GM18909 (cell line): ENCODE measurements at regions not wholly inside any gene's neighbourhood (a gene's known extent, or its start where the extent isn't known, plus 50 kb on each side); places are given as distances from the start of the nearest gene placed in this dataset.
"Not testable (repeated sequence)": the region's sequence is repeated elsewhere in the genome, so short reads cannot be mapped to it uniquely, and the experiment has no call there.

Experiments used
- ATAC-seq: cut with Tn5 transposase; IDR thresholded peaks from one replicate; pipeline ENCODE4 v1.9.1; 2021; ENCODE audit warnings: mild to moderate bottlenecking; ENCODE audit not compliant: unreplicated experiment, poor library complexity

- ATAC-seq: no peak
Measured at GRCh38 chr5:12679731-12680130, 775.5 kb upstream of the CTNND2 start.

- no peak for ATAC-seq
Measured at GRCh38 chr5:12675959-12676358, 771.7 kb upstream of the CTNND2 start.

- ATAC-seq: no peak
Measured at GRCh38 chr5:12672141-12672540, 767.9 kb upstream of the CTNND2 start.

GRCh38 chr5:12669326-12669725, 765.1 kb upstream of the CTNND2 start:
- ATAC-seq: no peak

- ATAC-seq: no peak
Measured at GRCh38 chr5:12668564-12668963, 764.3 kb upstream of the CTNND2 start.

GRCh38 chr5:12667818-12668217, 763.6 kb upstream of the CTNND2 start:
- ATAC-seq: not testable (repeated sequence)

GRCh38 chr5:12665772-12666171, 761.5 kb upstream of the CTNND2 start:
- not testable (repeated sequence) for ATAC-seq

- no peak for ATAC-seq
Measured at GRCh38 chr5:12662545-12663314, 758.5 kb upstream of the CTNND2 start.

- ATAC-seq: no peak
Measured at GRCh38 chr5:12661617-12662370, 757.5 kb upstream of the CTNND2 start.

GRCh38 chr5:12660279-12661107, 756.2 kb upstream of the CTNND2 start:
- not testable (repeated sequence) for ATAC-seq

- no peak for ATAC-seq
Measured at GRCh38 chr5:12659686-12660085, 755.4 kb upstream of the CTNND2 start.

GRCh38 chr5:12658871-12659446, 754.7 kb upstream of the CTNND2 start:
- no peak for ATAC-seq

- not testable (repeated sequence) for ATAC-seq
Measured at GRCh38 chr5:12657914-12658474, 753.7 kb upstream of the CTNND2 start.

- no peak for ATAC-seq
Measured at GRCh38 chr5:12655675-12656074, 751.4 kb upstream of the CTNND2 start.

- no peak for ATAC-seq
Measured at GRCh38 chr5:12652201-12652600, 748.0 kb upstream of the CTNND2 start.

GRCh38 chr5:12648558-12648957, 744.3 kb upstream of the CTNND2 start:
- ATAC-seq: no peak

GRCh38 chr5:12647613-12648012, 743.4 kb upstream of the CTNND2 start:
- no peak for ATAC-seq

GRCh38 chr5:12645582-12645981, 741.3 kb upstream of the CTNND2 start:
- no peak for ATAC-seq

GRCh38 chr5:12636209-12636608, 732.0 kb upstream of the CTNND2 start:
- no peak for ATAC-seq

GRCh38 chr5:12626556-12626955, 722.3 kb upstream of the CTNND2 start:
- ATAC-seq: no peak
